Natural killer cell (primary cell): ENCODE measurements at regions not wholly inside any gene's neighbourhood (a gene's known extent, or its start where the extent isn't known, plus 50 kb on each side); places are given as distances from the start of the nearest gene placed in this dataset.

Source experiments
- ATAC-seq, 3 donors: fragments of 150-1000 bp in 2 of 3; fragments of 200-7000 bp in 1 of 3; cut with Tn5 transposase; 1 replicate in 1 of 3; 2 replicates in 2 of 3; pipeline ENCODE4 v1.10.0; 2021; ENCODE audit warnings: mild to moderate bottlenecking in 2 of 3, moderate library complexity in 2 of 3
- DNase-seq, 2 donors: peaks; one replicate each; pipeline versions ENCODE4 v3.0.0 to v3.0.0-alpha.2; 2013 to 2021; ENCODE audit warnings: mixed read lengths in 1 of 2
- H3K27ac ChIP-seq: one replicate; pipeline ENCODE4 v1.5.1; 2013; ENCODE audit warnings: mild to moderate bottlenecking, low read length
- H3K27me3 ChIP-seq: one replicate; pipeline ENCODE4 v1.6.1; 2013; ENCODE audit warnings: low read length; ENCODE audit not compliant: control insufficient read depth, insufficient read depth
- H3K36me3 ChIP-seq: one replicate; pipeline ENCODE4 v1.6.1; 2013; ENCODE audit warnings: low read length; ENCODE audit not compliant: control insufficient read depth, insufficient read depth
- H3K4me1 ChIP-seq: one replicate; pipeline ENCODE4 v1.6.1; 2013; ENCODE audit warnings: low read length; ENCODE audit not compliant: control insufficient read depth, insufficient read depth
- H3K4me3 ChIP-seq: one replicate; pipeline ENCODE4 v1.5.1; 2013; ENCODE audit warnings: low read length
- H3K9me3 ChIP-seq: one replicate; pipeline ENCODE4 v1.6.1; 2013; ENCODE audit warnings: low read length; ENCODE audit not compliant: control insufficient read depth, insufficient read depth
- H3K27ac Mint-ChIP-seq, 2 donors: one replicate each; pipeline ENCODE4 v1.8.0; 2022; ENCODE audit warnings: mild to moderate bottlenecking in 2 of 2, mixed read lengths in 2 of 2, moderate library complexity in 1 of 2
- H3K27me3 Mint-ChIP-seq, 2 donors: one replicate each; pipeline ENCODE4 v1.8.0; 2022; ENCODE audit warnings: low read depth in 2 of 2, mixed read lengths in 2 of 2
- H3K36me3 Mint-ChIP-seq: one replicate; pipeline ENCODE4 v1.8.0; 2022; ENCODE audit warnings: mixed read lengths
- H3K4me1 Mint-ChIP-seq, 2 donors: one replicate each; pipeline ENCODE4 v1.8.0; 2022; ENCODE audit warnings: mixed read lengths in 2 of 2
- H3K4me3 Mint-ChIP-seq: one replicate; pipeline ENCODE4 v1.8.0; 2022; ENCODE audit warnings: mild to moderate bottlenecking, moderate library complexity, mixed read lengths
- H3K9me3 Mint-ChIP-seq, 2 donors: one replicate each; pipeline ENCODE4 v1.8.0; 2022; ENCODE audit warnings: mixed read lengths in 2 of 2
- CTCF ChIP-seq: fragments of 200-600 bp; IDR thresholded peaks from one replicate; pipeline ENCODE4 v1.8.0; 2022; ENCODE audit warnings: antibody characterized with exemption
- WGBS: methylation state at CpG from one replicate; pipeline ENCODE4 v1.1.7; 2013; ENCODE audit warnings: missing lambda C conversion rate; ENCODE audit not compliant: insufficient coverage; 5-methylcytosine and 5-hydroxymethylcytosine counted together
- intact Hi-C: fragments of 100-400 bp; cut with micrococcal nuclease; formaldehyde crosslinking; loops from one replicate; pipeline ENCODE4 v1.14.2; 2022

- no peak for DNase-seq
- no peaks in the 10 kb centered on the region for H3K27me3 Mint-ChIP-seq
Observed at GRCh38 chr18:46260016-46260878, 156.1 kb downstream of the HAUS1 start.

GRCh38 chr18:46260879-46261143, 156.6 kb downstream of the HAUS1 start:
- Mint-ChIP-seq H3K27me3 (no peaks in the 10 kb centered on the region), H3K27ac (peak overlapping the region; percentile 10 to 27), H3K4me3 (no peak overlapping the region), H3K4me1 (peaks cover 45 to 58% of the 10 kb centered on the region in 2 donors), H3K36me3 (peaks cover 12% of the 10 kb centered on the region), H3K9me3 (no peaks in the 10 kb centered on the region)
- Histone ChIP-seq H3K9me3 (no peaks in the 10 kb centered on the region), H3K27me3 (no peaks in the 10 kb centered on the region), H3K4me1 (no peaks in the 10 kb centered on the region), H3K4me3 (no peak overlapping the region), H3K27ac (no peak overlapping the region), H3K36me3 (peaks cover 16% of the 10 kb centered on the region)
- intact Hi-C loops = no loop called here
- 91% methylated on average over 2 of the region's 3 CpGs for WGBS
- no peak for TF ChIP-seq CTCF
- no peak for DNase-seq
- ATAC-seq = no peak

More at GRCh38 chr18:46260016-46260878, 156.1 kb downstream of the HAUS1 start:
- peaks cover 13% of the 10 kb centered on the region for H3K36me3 ChIP-seq
- H3K27ac Mint-ChIP-seq = peak overlapping the region; percentile 10 to 27
- peaks cover 42 to 53% of the 10 kb centered on the region in 2 donors for H3K4me1 Mint-ChIP-seq
- ATAC-seq = no peak
- no peak overlapping the region for H3K4me3 ChIP-seq
- no peak for TF ChIP-seq CTCF
- no peaks in the 10 kb centered on the region for H3K27me3 ChIP-seq
- no peak overlapping the region for H3K27ac ChIP-seq
- no peaks in the 10 kb centered on the region for H3K4me1 ChIP-seq
- WGBS = 79% methylated on average over 2 of the region's 4 CpGs
- H3K4me3 Mint-ChIP-seq = no peak overlapping the region
- no peaks in the 10 kb centered on the region for H3K9me3 ChIP-seq
- H3K36me3 Mint-ChIP-seq = peaks cover 14% of the 10 kb centered on the region
- intact Hi-C loops = no loop called here
- H3K9me3 Mint-ChIP-seq = no peaks in the 10 kb centered on the region

GRCh38 chr18:46261799-46262198, 157.6 kb downstream of the HAUS1 start:
- DNase-seq = no peak
- intact Hi-C loops = no loop called here
- peaks cover 43 to 60% of the 10 kb centered on the region in 2 donors for H3K4me1 Mint-ChIP-seq

More at GRCh38 chr18:46261799-46262198, 157.6 kb downstream of the HAUS1 start:
- H3K4me1 ChIP-seq = no peaks in the 10 kb centered on the region
- no peak overlapping the region for H3K27ac ChIP-seq
- no peak overlapping the region for H3K4me3 Mint-ChIP-seq
- no peaks in the 10 kb centered on the region for H3K9me3 ChIP-seq
- H3K27ac Mint-ChIP-seq = peak overlapping the region in 1 of 2 donors; percentile 70
- H3K36me3 Mint-ChIP-seq = peaks cover 9% of the 10 kb centered on the region
- peak in 1 of 3 donors; percentile 26 for ATAC-seq
- no peaks in the 10 kb centered on the region for H3K9me3 Mint-ChIP-seq
- no peaks in the 10 kb centered on the region for H3K27me3 ChIP-seq
- no peaks in the 10 kb centered on the region for H3K27me3 Mint-ChIP-seq
- TF ChIP-seq CTCF = no peak
- WGBS = 100% methylated on average over 1 of the region's 1 CpG
- peaks cover 16% of the 10 kb centered on the region for H3K36me3 ChIP-seq
- H3K4me3 ChIP-seq = no peak overlapping the region
